Embryonic facial prominence (tissue), 1 donor: ENCODE measurements at regions not wholly inside any gene's neighbourhood (a gene's known extent, or its start where the extent isn't known, plus 50 kb on each side); places are given as distances from the start of the nearest gene placed in this dataset.
"Not testable (repeated sequence)": the region's sequence is repeated elsewhere in the genome, so short reads cannot be mapped to it uniquely, and the experiment has no call there.

Experiments used
- DNase-seq: peaks from one replicate; pipeline ENCODE4 v3.0.0-alpha.2; 2016; ENCODE audit errors: extremely low spot score

- no peak for DNase-seq
Measured at GRCh38 chr18:59057969-59058368, 81.7 kb upstream of the SEC11C start.

GRCh38 chr18:59059140-59059539 is 80.5 kb upstream of the SEC11C start:
- DNase-seq = no peak

- DNase-seq = no peak
Measured at GRCh38 chr18:59060551-59060950, 79.1 kb upstream of the SEC11C start.

GRCh38 chr18:59061914-59062642 is 77.6 kb upstream of the SEC11C start:
- no peak for DNase-seq

GRCh38 chr18:59062643-59063006 is 77.1 kb upstream of the SEC11C start:
- no peak for DNase-seq

GRCh38 chr18:59063300-59063906 is 76.3 kb upstream of the SEC11C start:
- no peak for DNase-seq

GRCh38 chr18:59063912-59064311 is 75.8 kb upstream of the SEC11C start:
- no peak for DNase-seq

- DNase-seq = no peak
Measured at GRCh38 chr18:59065684-59066083, 74.0 kb upstream of the SEC11C start.

- DNase-seq = no peak
Measured at GRCh38 chr18:59067873-59068272, 71.8 kb upstream of the SEC11C start.

- DNase-seq = no peak
Measured at GRCh38 chr18:59068276-59069071, 71.2 kb upstream of the SEC11C start.

GRCh38 chr18:59070181-59070912 is 69.3 kb upstream of the SEC11C start:
- peak; percentile 36 for DNase-seq

- no peak for DNase-seq
Measured at GRCh38 chr18:59072727-59073421, 66.8 kb upstream of the SEC11C start.

- no peak for DNase-seq
Measured at GRCh38 chr18:59075923-59076322, 63.8 kb upstream of the SEC11C start.

- no peak for DNase-seq
Measured at GRCh38 chr18:59079264-59079663, 60.4 kb upstream of the SEC11C start.

GRCh38 chr18:59079687-59080501 is 59.8 kb upstream of the SEC11C start:
- not testable (repeated sequence) for DNase-seq

GRCh38 chr18:59083136-59083818 is 56.4 kb upstream of the SEC11C start:
- no peak for DNase-seq

GRCh38 chr18:59085126-59085794 is 54.4 kb upstream of the SEC11C start:
- no peak for DNase-seq

- no peak for DNase-seq
Measured at GRCh38 chr18:59085797-59086196, 53.9 kb upstream of the SEC11C start.

GRCh38 chr18:59086522-59086921 is 53.2 kb upstream of the SEC11C start:
- no peak for DNase-seq

- DNase-seq = no peak
Measured at GRCh38 chr18:59087391-59087790, 52.3 kb upstream of the SEC11C start.
